ENCODE measurements at regions not wholly inside any gene's neighbourhood (a gene's known extent, or its start where the extent isn't known, plus 50 kb on each side); places are given as distances from the start of the nearest gene placed in this dataset.

DNA sequence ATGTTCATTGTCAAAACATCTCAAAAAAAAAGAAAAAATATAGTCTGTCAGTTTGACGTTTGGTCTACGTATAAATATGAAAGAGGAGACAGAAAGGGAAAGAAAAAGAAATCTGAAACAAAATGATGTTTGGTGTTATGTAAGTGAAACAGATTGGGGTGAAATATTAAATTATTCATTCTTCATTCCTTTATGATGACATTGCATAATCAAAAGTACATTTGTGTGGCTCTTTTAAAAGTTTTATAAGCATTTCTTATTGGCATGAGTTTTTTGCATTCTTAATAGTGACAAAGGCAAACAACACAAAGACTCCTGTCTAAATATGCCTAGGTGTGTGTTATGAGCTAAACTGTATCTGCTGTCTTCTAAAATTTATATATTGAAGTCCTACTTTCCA, 232.6 kb downstream of the EFNB2 start:
- H3K4me3 Mint-ChIP-seq: no peak overlapping the region
- H3K36me3 Mint-ChIP-seq: peaks cover 15% of the 10 kb centered on the region
- H3K9me3 Mint-ChIP-seq: peaks cover 47% of the 10 kb centered on the region
- no peaks in the 10 kb centered on the region for H3K4me1 Mint-ChIP-seq
- H3K27ac Mint-ChIP-seq: no peak overlapping the region
- TF ChIP-seq, protein P1, sequence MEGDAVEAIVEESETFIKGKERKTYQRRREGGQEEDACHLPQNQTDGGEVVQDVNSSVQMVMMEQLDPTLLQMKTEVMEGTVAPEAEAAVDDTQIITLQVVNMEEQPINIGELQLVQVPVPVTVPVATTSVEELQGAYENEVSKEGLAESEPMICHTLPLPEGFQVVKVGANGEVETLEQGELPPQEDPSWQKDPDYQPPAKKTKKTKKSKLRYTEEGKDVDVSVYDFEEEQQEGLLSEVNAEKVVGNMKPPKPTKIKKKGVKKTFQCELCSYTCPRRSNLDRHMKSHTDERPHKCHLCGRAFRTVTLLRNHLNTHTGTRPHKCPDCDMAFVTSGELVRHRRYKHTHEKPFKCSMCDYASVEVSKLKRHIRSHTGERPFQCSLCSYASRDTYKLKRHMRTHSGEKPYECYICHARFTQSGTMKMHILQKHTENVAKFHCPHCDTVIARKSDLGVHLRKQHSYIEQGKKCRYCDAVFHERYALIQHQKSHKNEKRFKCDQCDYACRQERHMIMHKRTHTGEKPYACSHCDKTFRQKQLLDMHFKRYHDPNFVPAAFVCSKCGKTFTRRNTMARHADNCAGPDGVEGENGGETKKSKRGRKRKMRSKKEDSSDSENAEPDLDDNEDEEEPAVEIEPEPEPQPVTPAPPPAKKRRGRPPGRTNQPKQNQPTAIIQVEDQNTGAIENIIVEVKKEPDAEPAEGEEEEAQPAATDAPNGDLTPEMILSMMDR (IDR thresholded peaks at IDR 0.05; ENCODE audit: unreplicated experiment): no peak
- no peaks in the 10 kb centered on the region for H3K27me3 Mint-ChIP-seq (ENCODE audit: low read depth)
- DNase-seq (ENCODE audit: low spot score in 2 of 2, unreplicated experiment in 2 of 2): no peak

DNA sequence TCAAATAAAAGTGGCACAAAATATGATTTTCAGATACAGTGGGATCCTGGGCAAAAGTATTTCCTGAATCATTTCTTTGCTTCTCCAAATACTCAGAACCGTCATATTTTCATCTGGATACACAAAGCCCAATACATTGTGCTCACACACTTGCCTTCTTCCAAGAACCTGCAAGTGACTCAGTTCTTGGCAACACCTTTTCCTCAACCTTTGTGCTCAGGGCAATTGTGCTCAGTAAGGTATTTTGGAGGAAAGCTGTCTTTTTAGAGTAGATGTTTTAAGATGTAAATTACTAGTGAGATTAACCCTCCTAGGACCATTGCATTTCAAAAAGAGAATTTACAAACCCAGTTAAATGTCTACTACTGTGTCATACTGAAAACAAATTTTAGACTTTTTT, 233.5 kb downstream of the EFNB2 start:
- H3K36me3 Mint-ChIP-seq: peaks cover 8% of the 10 kb centered on the region
- no peaks in the 10 kb centered on the region for H3K27me3 Mint-ChIP-seq (ENCODE audit: low read depth)
- H3K9me3 Mint-ChIP-seq: peaks cover 43% of the 10 kb centered on the region
- TF ChIP-seq, protein P1 (IDR thresholded peaks at IDR 0.05; ENCODE audit: unreplicated experiment): no peak
- no peak for DNase-seq (ENCODE audit: low spot score in 2 of 2, unreplicated experiment in 2 of 2)
- no peaks in the 10 kb centered on the region for H3K4me1 Mint-ChIP-seq
- H3K27ac Mint-ChIP-seq: no peak overlapping the region
- H3K4me3 Mint-ChIP-seq: no peak overlapping the region

DNA sequence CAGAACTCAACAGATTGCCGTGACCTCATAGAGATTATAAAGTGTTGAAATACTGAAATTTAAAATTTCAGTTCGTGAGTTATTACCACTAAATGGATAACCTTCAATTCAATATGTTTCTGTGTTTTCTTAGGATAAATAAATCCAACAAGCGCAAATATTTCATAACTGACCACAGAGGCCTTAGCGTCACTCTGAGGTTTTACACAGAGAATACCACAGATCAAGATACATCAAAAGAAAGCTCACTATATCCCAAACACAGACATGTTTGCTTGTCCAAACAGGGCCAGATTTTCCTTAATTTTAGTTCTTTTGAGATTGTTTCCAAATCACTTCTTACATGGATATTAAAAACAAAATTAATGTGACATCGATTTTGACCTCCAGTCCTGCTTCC, 235.8 kb downstream of the EFNB2 start:
- no peak overlapping the region for H3K27ac Mint-ChIP-seq
- peaks cover 28% of the 10 kb centered on the region for H3K9me3 Mint-ChIP-seq
- TF ChIP-seq, protein P1 (IDR thresholded peaks at IDR 0.05; ENCODE audit: unreplicated experiment): no peak

DNA sequence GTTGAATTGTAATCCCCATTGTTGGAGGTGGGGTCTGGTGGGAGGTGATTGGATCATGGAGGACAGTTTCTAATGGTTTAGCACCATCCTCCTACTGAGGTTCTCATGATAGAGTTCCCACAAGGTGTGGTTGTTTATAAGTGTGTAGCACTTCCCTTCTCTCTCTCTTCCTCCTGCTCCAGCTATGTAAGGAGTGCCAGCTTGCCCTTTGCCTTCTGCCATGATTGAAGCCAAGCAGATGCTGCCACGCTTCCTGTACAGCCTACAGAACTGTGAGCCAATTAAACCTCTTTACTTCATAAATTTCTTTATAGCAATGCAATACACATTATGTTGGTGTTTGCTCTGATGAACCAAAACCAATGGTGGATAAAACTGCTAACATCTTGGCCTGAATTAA, 238.2 kb downstream of the EFNB2 start:
- H3K27me3 Mint-ChIP-seq (ENCODE audit: low read depth): no peaks in the 10 kb centered on the region
- no peaks in the 10 kb centered on the region for H3K4me1 Mint-ChIP-seq
- H3K27ac Mint-ChIP-seq: no peak overlapping the region
- peaks cover 13% of the 10 kb centered on the region for H3K9me3 Mint-ChIP-seq
- TF ChIP-seq, protein P1 (IDR thresholded peaks at IDR 0.05; ENCODE audit: unreplicated experiment): no peak
- no peaks in the 10 kb centered on the region for H3K36me3 Mint-ChIP-seq
- no peak for DNase-seq (ENCODE audit: low spot score in 2 of 2, unreplicated experiment in 2 of 2)
- H3K4me3 Mint-ChIP-seq: no peak overlapping the region

More for the DNA sequence above, 235.8 kb downstream of the EFNB2 start:
- Mint-ChIP-seq H3K36me3 (peaks cover 6% of the 10 kb centered on the region), H3K27me3 (ENCODE audit: low read depth) (no peaks in the 10 kb centered on the region), H3K4me1 (no peaks in the 10 kb centered on the region), H3K4me3 (no peak overlapping the region)
- no peak for DNase-seq (ENCODE audit: low spot score in 2 of 2, unreplicated experiment in 2 of 2)

DNA sequence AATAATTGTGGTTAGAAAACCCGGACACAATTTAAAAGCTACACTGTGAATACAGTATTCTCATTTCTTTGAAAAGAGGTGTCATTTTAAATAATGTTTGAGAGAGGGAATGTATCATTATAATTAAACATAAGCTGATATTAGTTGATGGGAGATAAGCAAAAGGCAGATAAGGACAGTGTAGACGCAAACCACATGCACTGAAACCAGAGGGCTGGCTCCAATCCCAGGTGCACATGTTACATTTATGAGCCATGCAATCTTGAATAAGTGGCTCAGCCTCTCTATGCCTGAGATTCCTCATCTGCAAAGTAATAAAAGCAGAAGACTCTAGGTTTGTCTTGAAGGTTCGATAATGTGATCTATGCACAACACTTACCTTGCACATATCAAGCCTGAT, 238.7 kb downstream of the EFNB2 start:
- H3K9me3 Mint-ChIP-seq: peaks cover 13% of the 10 kb centered on the region
- no peaks in the 10 kb centered on the region for H3K27me3 Mint-ChIP-seq (ENCODE audit: low read depth)
- H3K27ac Mint-ChIP-seq: no peak overlapping the region
- no peaks in the 10 kb centered on the region for H3K36me3 Mint-ChIP-seq
- no peak for DNase-seq (ENCODE audit: low spot score in 2 of 2, unreplicated experiment in 2 of 2)
- H3K4me3 Mint-ChIP-seq: no peak overlapping the region
- no peaks in the 10 kb centered on the region for H3K4me1 Mint-ChIP-seq
- TF ChIP-seq, protein P1 (IDR thresholded peaks at IDR 0.05; ENCODE audit: unreplicated experiment): no peak

DNA sequence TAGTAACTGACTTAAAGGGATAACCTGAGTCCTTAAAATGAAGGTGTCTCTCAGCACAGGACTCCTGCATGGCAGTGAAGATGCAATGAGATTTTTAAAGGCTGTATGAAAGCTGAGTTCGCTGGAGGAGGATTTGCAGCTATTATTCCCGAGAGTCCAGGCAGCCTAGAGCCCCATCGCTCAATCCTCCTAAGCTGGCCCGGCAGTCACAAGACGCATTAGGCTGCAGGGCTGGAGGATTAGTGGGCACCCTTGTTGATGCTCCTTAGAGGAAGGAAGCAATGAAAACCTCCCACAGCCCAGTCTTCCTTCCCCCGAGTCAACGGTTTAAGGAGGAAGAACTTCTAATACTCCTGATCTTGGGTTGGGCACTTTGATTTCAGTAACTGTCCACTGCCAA, 239.5 kb downstream of the EFNB2 start:
- H3K27ac Mint-ChIP-seq: no peak overlapping the region
- DNase-seq (ENCODE audit: low spot score in 2 of 2, unreplicated experiment in 2 of 2): no peak
- TF ChIP-seq, protein P1 (IDR thresholded peaks at IDR 0.05; ENCODE audit: unreplicated experiment): no peak
- no peaks in the 10 kb centered on the region for H3K36me3 Mint-ChIP-seq
- H3K27me3 Mint-ChIP-seq (ENCODE audit: low read depth): no peaks in the 10 kb centered on the region
- no peaks in the 10 kb centered on the region for H3K4me1 Mint-ChIP-seq
- H3K9me3 Mint-ChIP-seq: peaks cover 11% of the 10 kb centered on the region
- no peak overlapping the region for H3K4me3 Mint-ChIP-seq
